Activated B cell treated with CpG ODN at 0.5 μM for 24 hours (primary cell): ENCODE measurements at regions not wholly inside any gene's neighbourhood (a gene's known extent, or its start where the extent isn't known, plus 50 kb on each side); places are given as distances from the start of the nearest gene placed in this dataset.

Experiments
- ATAC-seq: fragments of 200-7000 bp; cut with Tn5 transposase; one replicate; pipeline ENCODE4 v1.10.0; 2021; ENCODE audit warnings: low read depth, mild to moderate bottlenecking, moderate library complexity
- CTCF ChIA-PET: fragments of 350-600 bp; sonication (Branson Sonifier 250); formaldehyde crosslinking; loops from one replicate; lab custom pipeline; 2021; ENCODE audit warnings: antibody characterized with exemption; lab: Charles Lee
- POLR2A ChIA-PET: fragments of 350-600 bp; sonication (Branson Sonifier 250); formaldehyde crosslinking; loops from one replicate; lab custom pipeline; 2021; ENCODE audit warnings: antibody characterized with exemption; lab: Charles Lee
- DNase-seq: peaks from one replicate; pipeline ENCODE4 v3.0.0; 2022
- H3K27ac Mint-ChIP-seq: one replicate; pipeline ENCODE4 v1.8.0; 2020; ENCODE audit warnings: mixed read lengths
- H3K27me3 Mint-ChIP-seq: one replicate; pipeline ENCODE4 v1.8.0; 2021; ENCODE audit warnings: mixed read lengths
- H3K36me3 Mint-ChIP-seq: one replicate; pipeline ENCODE4 v1.8.0; 2021; ENCODE audit warnings: low read depth, mixed read lengths
- H3K4me1 Mint-ChIP-seq: one replicate; pipeline ENCODE4 v1.8.0; 2021; ENCODE audit warnings: mixed read lengths
- H3K4me3 Mint-ChIP-seq: one replicate; pipeline ENCODE4 v1.8.0; 2020; ENCODE audit warnings: mild to moderate bottlenecking, mixed read lengths
- H3K9me3 Mint-ChIP-seq: one replicate; pipeline ENCODE4 v1.8.0; 2020; ENCODE audit warnings: mixed read lengths
- CTCF ChIP-seq: fragments of 200-600 bp; IDR thresholded peaks from one replicate; pipeline ENCODE4 v1.8.0; 2022; ENCODE audit warnings: antibody characterized with exemption, mild to moderate bottlenecking
- intact Hi-C: fragments of 100-400 bp; cut with micrococcal nuclease; formaldehyde crosslinking; loops from one replicate; pipeline ENCODE4 v1.15.1; 2024

DNA sequence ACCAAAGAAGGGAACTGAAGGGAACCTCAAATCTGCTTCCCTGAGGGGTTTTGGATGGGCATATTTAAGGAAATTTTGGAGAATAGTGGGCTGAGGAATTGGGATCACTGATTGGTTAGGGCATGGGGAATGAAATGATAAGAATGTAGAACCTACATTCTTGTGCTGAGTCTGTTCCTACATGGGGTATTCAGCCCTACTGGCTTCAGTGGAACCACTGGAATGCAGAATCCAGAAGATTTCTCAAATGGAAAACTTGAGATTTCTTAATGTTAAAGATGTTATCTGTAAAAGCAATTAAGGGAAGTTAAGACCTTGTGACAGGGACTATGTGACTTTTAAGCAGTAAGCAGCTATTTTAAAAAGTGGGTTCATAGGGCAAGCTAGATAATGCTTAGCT, 1062.4 kb downstream of the AGBL1 start:
- ChIA-PET POLR2A (no interaction called here), CTCF (no interaction called here)
- no peaks in the 10 kb centered on the region for H3K27me3 Mint-ChIP-seq
- no peak for TF ChIP-seq CTCF
- H3K4me3 Mint-ChIP-seq = no peak overlapping the region
- H3K27ac Mint-ChIP-seq = no peak overlapping the region
- intact Hi-C loops = no loop called here
- H3K9me3 Mint-ChIP-seq = peaks cover 12% of the 10 kb centered on the region
- DNase-seq = no peak
- H3K36me3 Mint-ChIP-seq = no peaks in the 10 kb centered on the region
- H3K4me1 Mint-ChIP-seq = no peaks in the 10 kb centered on the region
- no peak for ATAC-seq

DNA sequence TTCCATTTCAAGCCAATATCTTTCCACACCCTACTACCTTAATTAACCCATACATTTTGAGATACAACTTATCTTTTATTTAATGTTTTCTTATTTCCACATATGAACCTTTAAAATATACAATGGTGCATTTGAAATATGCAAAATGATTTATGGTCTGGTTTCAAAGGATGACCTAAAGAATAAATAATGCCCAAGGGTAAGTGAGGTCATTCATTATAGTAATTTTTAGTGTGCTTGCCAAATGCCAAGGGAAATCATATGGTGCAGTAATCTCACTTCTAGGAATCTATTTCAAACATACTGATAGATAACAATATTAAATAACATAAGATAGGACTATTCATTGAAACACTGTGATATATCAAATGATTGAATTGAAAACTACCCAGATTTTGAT, 1055.4 kb downstream of the AGBL1 start:
- Mint-ChIP-seq H3K4me3 (no peak overlapping the region), H3K9me3 (peaks cover 5% of the 10 kb centered on the region), H3K27ac (no peak overlapping the region), H3K27me3 (no peaks in the 10 kb centered on the region), H3K4me1 (no peaks in the 10 kb centered on the region), H3K36me3 (no peaks in the 10 kb centered on the region)
- no peak for TF ChIP-seq CTCF
- CTCF ChIA-PET = no interaction called here
- no peak for ATAC-seq
- intact Hi-C loops = no loop called here
- POLR2A ChIA-PET = no interaction called here
- no peak for DNase-seq

DNA sequence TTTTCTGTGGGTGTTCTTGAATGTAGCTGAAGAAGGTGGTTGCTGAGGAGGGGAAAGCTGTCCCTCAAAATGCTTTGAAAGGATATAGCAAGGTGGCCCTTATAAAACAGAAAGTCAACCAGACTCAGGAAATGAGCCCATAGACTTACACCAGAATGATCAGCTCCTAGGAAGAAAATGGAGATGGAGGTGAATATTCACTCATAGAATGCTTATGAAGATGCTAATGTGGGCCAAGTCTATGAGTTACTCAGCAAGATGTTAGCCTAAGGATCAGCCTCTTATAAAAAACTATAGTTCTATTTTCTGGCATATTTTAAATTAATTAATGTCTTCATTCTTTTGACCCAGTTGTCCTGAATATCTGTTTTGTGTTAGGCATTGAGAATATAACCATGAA, 1054.0 kb downstream of the AGBL1 start:
- intact Hi-C loops = no loop called here
- Mint-ChIP-seq H3K27ac (no peak overlapping the region), H3K36me3 (no peaks in the 10 kb centered on the region), H3K27me3 (no peaks in the 10 kb centered on the region), H3K4me1 (no peaks in the 10 kb centered on the region), H3K4me3 (no peak overlapping the region), H3K9me3 (peaks cover 6% of the 10 kb centered on the region)
- CTCF ChIA-PET = no interaction called here
- POLR2A ChIA-PET = no interaction called here
- no peak for ATAC-seq
- DNase-seq = no peak
- TF ChIP-seq CTCF = no peak

- intact Hi-C loops = no loop called here
- H3K27me3 Mint-ChIP-seq = no peaks in the 10 kb centered on the region
- H3K4me3 Mint-ChIP-seq = no peak overlapping the region
- ChIA-PET POLR2A (no interaction called here), CTCF (no interaction called here)
- ATAC-seq = no peak
- H3K9me3 Mint-ChIP-seq = peaks cover 9% of the 10 kb centered on the region
- H3K36me3 Mint-ChIP-seq = no peaks in the 10 kb centered on the region
- no peak overlapping the region for H3K27ac Mint-ChIP-seq
- TF ChIP-seq CTCF = no peak
- H3K4me1 Mint-ChIP-seq = no peaks in the 10 kb centered on the region
- DNase-seq = no peak
These were observed 1051.4 kb downstream of the AGBL1 start for GRCh38 chr15:87131067-87131466.

GRCh38 chr15:87129916-87130315, 1050.2 kb downstream of the AGBL1 start:
- H3K36me3 Mint-ChIP-seq = no peaks in the 10 kb centered on the region
- no peak overlapping the region for H3K4me3 Mint-ChIP-seq
- POLR2A ChIA-PET = no interaction called here
- TF ChIP-seq CTCF = no peak
- no peak for ATAC-seq
- intact Hi-C loops = no loop called here
- no peaks in the 10 kb centered on the region for H3K27me3 Mint-ChIP-seq
- no peak for DNase-seq
- CTCF ChIA-PET = no interaction called here
- no peaks in the 10 kb centered on the region for H3K4me1 Mint-ChIP-seq
- peaks cover 9% of the 10 kb centered on the region for H3K9me3 Mint-ChIP-seq
- H3K27ac Mint-ChIP-seq = no peak overlapping the region
